ENCODE measurements at regions not wholly inside any gene's neighbourhood (a gene's known extent, or its start where the extent isn't known, plus 50 kb on each side); places are given as distances from the start of the nearest gene placed in this dataset.

DNA sequence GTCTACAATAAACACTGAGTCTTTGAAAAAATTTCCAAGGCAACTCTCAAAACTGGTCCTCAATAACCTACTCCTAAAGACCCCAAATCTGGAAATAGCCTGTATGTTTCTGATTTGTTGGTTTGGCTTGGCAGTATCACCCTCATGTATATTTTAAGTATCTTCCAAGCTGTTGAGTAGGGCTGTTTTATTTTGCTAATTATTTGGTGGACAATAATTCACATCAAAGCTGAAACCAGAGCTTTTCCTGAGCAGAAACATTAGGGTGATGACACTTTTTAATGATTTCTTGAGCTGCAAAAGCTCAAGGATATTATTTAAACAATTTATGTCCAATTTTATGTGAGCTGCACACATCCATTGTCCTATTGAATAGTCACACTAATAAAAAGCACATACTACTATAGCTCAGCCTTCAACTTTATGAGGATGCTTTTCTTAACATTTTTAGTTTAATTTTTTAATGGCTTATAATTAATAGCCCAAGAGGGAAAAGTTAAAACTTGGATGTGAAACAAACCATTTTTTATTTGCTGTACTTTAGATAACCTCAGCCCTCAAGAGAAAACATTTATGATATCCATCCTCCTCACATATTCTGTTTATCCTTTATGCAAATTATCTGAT, 393.1 kb downstream of the TAF11L14 start:
- CTCF ChIA-PET (ENCODE audit: low intra/inter-chr PET ratio), result no interaction called here
- Histone ChIP-seq H3K9ac (ENCODE audit: insufficient read depth in 1 of 2, low read depth in 2 of 2, low read length in 2 of 2) (no peak overlapping the region), H3K4me3 (no peak overlapping the region), H4K20me1 (replicated peaks; ENCODE audit: control insufficient read depth, insufficient read depth, low read length) (no peaks in the 10 kb centered on the region), H3K9me3 (replicated peaks; ENCODE audit: control insufficient read depth, insufficient read depth, low read depth, low read length) (no peaks in the 10 kb centered on the region), H3K4me2 (ENCODE audit: insufficient read depth, low read length) (no peak overlapping the region), H3K79me2 (ENCODE audit: control insufficient read depth, insufficient read depth, low read length) (no peaks in the 10 kb centered on the region), H3K27ac (ENCODE audit: extremely low read depth, low read depth, low read length) (no peak overlapping the region), H3K36me3 (ENCODE audit: control insufficient read depth, insufficient read depth, low read length) (no peaks in the 10 kb centered on the region), H3K9me1 (ENCODE audit: control insufficient read depth, insufficient read depth, low read length) (no peaks in the 10 kb centered on the region), H3K4me1 (replicated peaks in 1 of 2; ENCODE audit: control insufficient read depth in 2 of 2, insufficient read depth in 2 of 2, low read length in 2 of 2) (no peaks in the 10 kb centered on the region), H3K27me3 (ENCODE audit: control insufficient read depth in 2 of 2, insufficient read depth in 2 of 2, low read length in 2 of 2) (no peaks in the 10 kb centered on the region), H2AFZ (ENCODE audit: low read depth, low read length) (no peak overlapping the region)
- POLR2A ChIA-PET, result no interaction called here
- FAIRE-seq, result no peak
- no TSS peak for BruUV-seq (replicated peaks)
- intact Hi-C loops (cut with micrococcal nuclease) (no loop called here), in situ Hi-C loops (cut with MboI) (no loop called here)
- TF ChIP-seq GATAD2A (IDR thresholded peaks at IDR 0.05), result no peak
- DNase-seq (ENCODE audit: extremely low read depth in 1 of 4, low spot score in 3 of 4), result no peak
- ATAC-seq, result no peak

DNA sequence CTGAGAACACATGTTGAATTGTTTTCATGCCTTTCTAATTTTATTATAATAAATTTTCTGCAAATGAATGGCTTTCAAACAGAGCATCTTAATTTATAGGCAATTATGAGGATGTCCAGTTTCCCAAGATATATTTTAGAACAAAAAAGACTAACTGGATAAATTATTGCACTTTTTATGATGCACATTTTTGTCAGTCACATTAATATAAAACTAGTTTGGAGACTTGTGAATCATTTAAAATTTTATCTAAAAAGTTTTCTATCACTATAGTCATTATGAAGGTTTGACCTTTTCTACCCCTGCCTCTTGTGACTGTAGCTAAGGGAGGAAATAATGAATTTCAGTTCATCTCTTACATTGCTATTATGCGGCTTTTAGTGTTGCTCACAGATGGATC, 393.8 kb downstream of the TAF11L14 start:
- no peak for FAIRE-seq
- Histone ChIP-seq H3K9me1 (ENCODE audit: control insufficient read depth, insufficient read depth, low read length) (no peaks in the 10 kb centered on the region), H4K20me1 (replicated peaks; ENCODE audit: control insufficient read depth, insufficient read depth, low read length) (no peaks in the 10 kb centered on the region), H2AFZ (ENCODE audit: low read depth, low read length) (no peak overlapping the region), H3K27me3 (ENCODE audit: control insufficient read depth in 2 of 2, insufficient read depth in 2 of 2, low read length in 2 of 2) (no peaks in the 10 kb centered on the region), H3K4me2 (ENCODE audit: insufficient read depth, low read length) (no peak overlapping the region), H3K4me1 (replicated peaks in 1 of 2; ENCODE audit: control insufficient read depth in 2 of 2, insufficient read depth in 2 of 2, low read length in 2 of 2) (no peaks in the 10 kb centered on the region), H3K9me3 (replicated peaks; ENCODE audit: control insufficient read depth, insufficient read depth, low read depth, low read length) (no peaks in the 10 kb centered on the region), H3K27ac (ENCODE audit: extremely low read depth, low read depth, low read length) (no peak overlapping the region), H3K79me2 (ENCODE audit: control insufficient read depth, insufficient read depth, low read length) (no peaks in the 10 kb centered on the region), H3K36me3 (ENCODE audit: control insufficient read depth, insufficient read depth, low read length) (no peaks in the 10 kb centered on the region), H3K9ac (ENCODE audit: insufficient read depth in 1 of 2, low read depth in 2 of 2, low read length in 2 of 2) (no peak overlapping the region), H3K4me3 (no peak overlapping the region)
- no peak for DNase-seq (ENCODE audit: extremely low read depth in 1 of 4, low spot score in 3 of 4)
- POLR2A ChIA-PET, result no interaction called here
- no peak for ATAC-seq
- in situ Hi-C loops (cut with MboI) (no loop called here), intact Hi-C loops (cut with micrococcal nuclease) (no loop called here)
- no TSS peak for BruUV-seq (replicated peaks)
- no peak for TF ChIP-seq ZNF384 (IDR thresholded peaks at IDR 0.05; ENCODE audit: low read depth, low read length)
- TF ChIP-seq GATAD2A (IDR thresholded peaks at IDR 0.05), result no peak
- TF ChIP-seq, protein P1, sequence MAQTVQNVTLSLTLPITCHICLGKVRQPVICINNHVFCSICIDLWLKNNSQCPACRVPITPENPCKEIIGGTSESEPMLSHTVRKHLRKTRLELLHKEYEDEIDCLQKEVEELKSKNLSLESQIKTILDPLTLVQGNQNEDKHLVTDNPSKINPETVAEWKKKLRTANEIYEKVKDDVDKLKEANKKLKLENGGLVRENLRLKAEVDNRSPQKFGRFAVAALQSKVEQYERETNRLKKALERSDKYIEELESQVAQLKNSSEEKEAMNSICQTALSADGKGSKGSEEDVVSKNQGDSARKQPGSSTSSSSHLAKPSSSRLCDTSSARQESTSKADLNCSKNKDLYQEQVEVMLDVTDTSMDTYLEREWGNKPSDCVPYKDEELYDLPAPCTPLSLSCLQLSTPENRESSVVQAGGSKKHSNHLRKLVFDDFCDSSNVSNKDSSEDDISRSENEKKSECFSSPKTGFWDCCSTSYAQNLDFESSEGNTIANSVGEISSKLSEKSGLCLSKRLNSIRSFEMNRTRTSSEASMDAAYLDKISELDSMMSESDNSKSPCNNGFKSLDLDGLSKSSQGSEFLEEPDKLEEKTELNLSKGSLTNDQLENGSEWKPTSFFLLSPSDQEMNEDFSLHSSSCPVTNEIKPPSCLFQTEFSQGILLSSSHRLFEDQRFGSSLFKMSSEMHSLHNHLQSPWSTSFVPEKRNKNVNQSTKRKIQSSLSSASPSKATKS (CRISPR knock-in tag; IDR thresholded peaks at IDR 0.05), result no peak
- TF ChIP-seq, protein P2, sequence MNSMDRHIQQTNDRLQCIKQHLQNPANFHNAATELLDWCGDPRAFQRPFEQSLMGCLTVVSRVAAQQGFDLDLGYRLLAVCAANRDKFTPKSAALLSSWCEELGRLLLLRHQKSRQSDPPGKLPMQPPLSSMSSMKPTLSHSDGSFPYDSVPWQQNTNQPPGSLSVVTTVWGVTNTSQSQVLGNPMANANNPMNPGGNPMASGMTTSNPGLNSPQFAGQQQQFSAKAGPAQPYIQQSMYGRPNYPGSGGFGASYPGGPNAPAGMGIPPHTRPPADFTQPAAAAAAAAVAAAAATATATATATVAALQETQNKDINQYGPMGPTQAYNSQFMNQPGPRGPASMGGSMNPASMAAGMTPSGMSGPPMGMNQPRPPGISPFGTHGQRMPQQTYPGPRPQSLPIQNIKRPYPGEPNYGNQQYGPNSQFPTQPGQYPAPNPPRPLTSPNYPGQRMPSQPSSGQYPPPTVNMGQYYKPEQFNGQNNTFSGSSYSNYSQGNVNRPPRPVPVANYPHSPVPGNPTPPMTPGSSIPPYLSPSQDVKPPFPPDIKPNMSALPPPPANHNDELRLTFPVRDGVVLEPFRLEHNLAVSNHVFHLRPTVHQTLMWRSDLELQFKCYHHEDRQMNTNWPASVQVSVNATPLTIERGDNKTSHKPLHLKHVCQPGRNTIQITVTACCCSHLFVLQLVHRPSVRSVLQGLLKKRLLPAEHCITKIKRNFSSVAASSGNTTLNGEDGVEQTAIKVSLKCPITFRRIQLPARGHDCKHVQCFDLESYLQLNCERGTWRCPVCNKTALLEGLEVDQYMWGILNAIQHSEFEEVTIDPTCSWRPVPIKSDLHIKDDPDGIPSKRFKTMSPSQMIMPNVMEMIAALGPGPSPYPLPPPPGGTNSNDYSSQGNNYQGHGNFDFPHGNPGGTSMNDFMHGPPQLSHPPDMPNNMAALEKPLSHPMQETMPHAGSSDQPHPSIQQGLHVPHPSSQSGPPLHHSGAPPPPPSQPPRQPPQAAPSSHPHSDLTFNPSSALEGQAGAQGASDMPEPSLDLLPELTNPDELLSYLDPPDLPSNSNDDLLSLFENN (IDR thresholded peaks at IDR 0.05; ENCODE audit: low read depth in 2 of 2, low read length in 2 of 2), result no peak
- TF ChIP-seq PHB2 (IDR thresholded peaks at IDR 0.05; ENCODE audit: low read depth), result no peak
- no peak for TF ChIP-seq CGGBP1 (CRISPR knock-in tag; IDR thresholded peaks at IDR 0.05)
- no peak for TF ChIP-seq NFXL1 (CRISPR knock-in tag; IDR thresholded peaks at IDR 0.05)
- TF ChIP-seq BRD9 (IDR thresholded peaks at IDR 0.05; ENCODE audit: low read depth, partially characterized antibody), result no peak
- no peak for TF ChIP-seq HDAC3 (IDR thresholded peaks at IDR 0.05; ENCODE audit: borderline replicate concordance, partially characterized antibody)
- no peak for TF ChIP-seq RBM39 (optimal IDR thresholded peaks at IDR 0.05; ENCODE audit: low read depth, low read length)
- no peak for TF ChIP-seq ZNF444 (CRISPR knock-in tag; IDR thresholded peaks at IDR 0.05)
- no peak for TF ChIP-seq ZEB2 (IDR thresholded peaks at IDR 0.05)
- WGBS (ENCODE audit: insufficient coverage, low coverage, missing lambda C conversion rate), result 0% methylated on average over 1 of the region's 1 CpG
- CTCF ChIA-PET (ENCODE audit: low intra/inter-chr PET ratio), result no interaction called here
